ENCODE measurements at regions not wholly inside any gene's neighbourhood (a gene's known extent, or its start where the extent isn't known, plus 50 kb on each side); places are given as distances from the start of the nearest gene placed in this dataset.

GRCh38 chr3:76841747-76842146 lies 198.2 kb upstream of the ROBO2 start:
- Mint-ChIP-seq H3K36me3 (no peaks in the 10 kb centered on the region), H3K27me3 (ENCODE audit: low read depth in 3 of 3) (no peaks in the 10 kb centered on the region)

GRCh38 chr3:76842216-76842615 lies 197.7 kb upstream of the ROBO2 start:
- Mint-ChIP-seq H3K27me3 (ENCODE audit: low read depth in 3 of 3) (no peaks in the 10 kb centered on the region), H3K36me3 (no peaks in the 10 kb centered on the region), H3K4me3 (no peak overlapping the region), H3K4me1 (no peaks in the 10 kb centered on the region), H3K27ac (no peak overlapping the region), H3K9me3 (peaks cover 0 to 7% (median 2%) of the 10 kb centered on the region in 7 donors)
- intact Hi-C loops (cut with micrococcal nuclease), result no loop called here
- Histone ChIP-seq H3K79me2 (ENCODE audit: insufficient read depth, low read length) (no peaks in the 10 kb centered on the region), H3K27me3 (ENCODE audit: control insufficient read depth in 2 of 2, insufficient read depth in 2 of 2, low read length in 2 of 2) (no peaks in the 10 kb centered on the region), H3K36me3 (replicated peaks in 1 of 2; ENCODE audit: control insufficient read depth in 1 of 2, insufficient read depth in 2 of 2, low read length in 2 of 2) (no peaks in the 10 kb centered on the region), H4K20me1 (ENCODE audit: insufficient read depth, low read length) (no peaks in the 10 kb centered on the region), H2AFZ (ENCODE audit: insufficient read depth, low read depth, low read length, poor library complexity, severe bottlenecking) (no peak overlapping the region), H3K4me1 (ENCODE audit: control insufficient read depth in 1 of 2, insufficient read depth in 2 of 2, low read length in 2 of 2) (no peaks in the 10 kb centered on the region), H3K9ac (ENCODE audit: insufficient read depth, low read length, poor library complexity, severe bottlenecking) (no peak overlapping the region), H3K27ac (ENCODE audit: low read depth in 1 of 2, low read length in 2 of 2) (no peak overlapping the region), H3K4me3 (replicated peaks in 1 of 3; ENCODE audit: low read depth in 2 of 3, low read length in 3 of 3) (no peak overlapping the region), H3K9me3 (replicated peaks in 1 of 2; ENCODE audit: control insufficient read depth in 1 of 2, insufficient read depth in 1 of 2, low read length in 2 of 2) (peaks cover 0 to 11% of the 10 kb centered on the region in 2 donors), H3K4me2 (replicated peaks; ENCODE audit: extremely low read depth, low read length, poor library complexity, severe bottlenecking) (no peak overlapping the region)
- no peak for DNase-seq
- 67% methylated on average over 1 of the region's 1 CpG for WGBS (ENCODE audit: insufficient coverage)
- TF ChIP-seq CTCF (IDR thresholded peaks at IDR 0.05), result no peak

More at GRCh38 chr3:76841747-76842146, 198.2 kb upstream of the ROBO2 start:
- WGBS (ENCODE audit: insufficient coverage), result 94% methylated on average over 2 of the region's 4 CpGs
- Histone ChIP-seq H3K36me3 (replicated peaks in 1 of 2; ENCODE audit: control insufficient read depth in 1 of 2, insufficient read depth in 2 of 2, low read length in 2 of 2) (no peaks in the 10 kb centered on the region), H3K9me3 (replicated peaks in 1 of 2; ENCODE audit: control insufficient read depth in 1 of 2, insufficient read depth in 1 of 2, low read length in 2 of 2) (peaks cover 0 to 11% of the 10 kb centered on the region in 2 donors), H4K20me1 (ENCODE audit: insufficient read depth, low read length) (no peaks in the 10 kb centered on the region), H3K4me3 (replicated peaks in 1 of 3; ENCODE audit: low read depth in 2 of 3, low read length in 3 of 3) (no peak overlapping the region), H3K79me2 (ENCODE audit: insufficient read depth, low read length) (no peaks in the 10 kb centered on the region), H3K4me2 (replicated peaks; ENCODE audit: extremely low read depth, low read length, poor library complexity, severe bottlenecking) (no peak overlapping the region), H3K9ac (ENCODE audit: insufficient read depth, low read length, poor library complexity, severe bottlenecking) (no peak overlapping the region), H3K27me3 (ENCODE audit: control insufficient read depth in 2 of 2, insufficient read depth in 2 of 2, low read length in 2 of 2) (no peaks in the 10 kb centered on the region), H3K4me1 (ENCODE audit: control insufficient read depth in 1 of 2, insufficient read depth in 2 of 2, low read length in 2 of 2) (no peaks in the 10 kb centered on the region), H3K27ac (ENCODE audit: low read depth in 1 of 2, low read length in 2 of 2) (no peak overlapping the region), H2AFZ (ENCODE audit: insufficient read depth, low read depth, low read length, poor library complexity, severe bottlenecking) (no peak overlapping the region)
- H3K4me1 Mint-ChIP-seq, result no peaks in the 10 kb centered on the region
- H3K4me3 Mint-ChIP-seq, result no peak overlapping the region
- no peak overlapping the region for H3K27ac Mint-ChIP-seq
- intact Hi-C loops (cut with micrococcal nuclease), result no loop called here
- no peak for TF ChIP-seq CTCF (IDR thresholded peaks at IDR 0.05)
- DNase-seq, result no peak
- peaks cover 0 to 7% (median 2%) of the 10 kb centered on the region in 7 donors for H3K9me3 Mint-ChIP-seq
